K562 (cell line): ENCODE measurements at regions not wholly inside any gene's neighbourhood (a gene's known extent, or its start where the extent isn't known, plus 50 kb on each side); places are given as distances from the start of the nearest gene placed in this dataset.

Experiments
- ATAC-seq: fragments of 200-7000 bp; cut with Tn5 transposase; 3 replicates; pipeline ENCODE4 v1.9.1; 2020; ENCODE audit warnings: moderate library complexity
- BruUV-seq: library from RNA; stranded (reverse); fragments of 400-500 nt; replicated peaks from 2 replicates; lab custom pipeline; 2021; lab: Mats Ljungman, UMichigan
- CTCF ChIA-PET: fragments of 300-600 bp; formaldehyde crosslinking; extraction: SDS; loops from one replicate; lab custom pipeline; 2021; ENCODE audit warnings: low intra/inter-chr PET ratio; lab: Yijun Ruan, JAX
- POLR2A ChIA-PET: fragments of 300-600, 350-650 bp; sonication (Branson Sonifier 250); formaldehyde crosslinking; extraction: SDS; loops from one replicate; lab custom pipeline; 2021; ENCODE audit warnings: antibody characterized with exemption, inconsistent platforms; lab: Yijun Ruan, JAX
- DNase-seq, 4 experiments: peaks; one replicate each; pipeline versions ENCODE4 v3.0.0 to v3.0.0-alpha.2; 2011 to 2018; ENCODE audit warnings: low spot score in 3 of 4, mixed read lengths in 3 of 4; ENCODE audit errors: extremely low read depth in 1 of 4
- FAIRE-seq: peaks from 2 replicates; lab custom pipeline; 2011; peaks lifted over from hg19 to GRCh38; lab: Jason Lieb, UNC
- H2AFZ ChIP-seq: 2 replicates; pipeline ENCODE4 v1.6.0; 2011; ENCODE audit warnings: low read depth, low read length, control low read depth, inconsistent platforms
- H3K27ac ChIP-seq: fragments of 200-600 bp; 3 replicates; pipeline ENCODE4 v1.8.0; 2011; ENCODE audit warnings: low read depth, mild to moderate bottlenecking, control low read depth, inconsistent platforms, low read length, moderate library complexity, mixed read lengths; ENCODE audit errors: extremely low read depth
- H3K27me3 ChIP-seq, 2 experiments: fragments of 300-600 bp in 1 of 2; 2 replicates in 1 of 2; 3 replicates in 1 of 2; pipeline versions ENCODE4 v1.6.0 to v1.8.0; 2011; ENCODE audit warnings: inconsistent platforms in 2 of 2, low read length in 2 of 2, mild to moderate bottlenecking in 1 of 2, mixed read lengths in 1 of 2, moderate library complexity in 1 of 2; ENCODE audit not compliant: control insufficient read depth in 2 of 2, insufficient read depth in 2 of 2
- H3K36me3 ChIP-seq: fragments of 300-600 bp; 3 replicates; pipeline ENCODE4 v1.8.0; 2011; ENCODE audit warnings: mild to moderate bottlenecking, low read length, inconsistent platforms; ENCODE audit not compliant: control insufficient read depth, insufficient read depth
- H3K4me1 ChIP-seq, 2 experiments: fragments of 200-600 bp in 1 of 2; replicated peaks in 1 of 2; 2 replicates in 1 of 2; 3 replicates in 1 of 2; pipeline versions ENCODE4 v1.5.1 to v1.8.0; 2011; ENCODE audit warnings: inconsistent platforms in 2 of 2, low read length in 2 of 2, mild to moderate bottlenecking in 1 of 2, mixed read lengths in 1 of 2, moderate library complexity in 1 of 2; ENCODE audit not compliant: control insufficient read depth in 2 of 2, insufficient read depth in 2 of 2
- H3K4me2 ChIP-seq: 2 replicates; pipeline ENCODE4 v1.6.1; 2011; ENCODE audit warnings: low read length, control low read depth, inconsistent platforms, mixed read lengths; ENCODE audit not compliant: insufficient read depth
- H3K4me3 ChIP-seq: fragments of 200-600 bp; sonication (generic), shearing (Covaris generic); 2 replicates; pipeline ENCODE4 v1.5.1; 2016; ENCODE audit warnings: control low read depth, inconsistent platforms
- H3K79me2 ChIP-seq: fragments of 200-600 bp; 3 replicates; pipeline ENCODE4 v1.8.0; 2011; ENCODE audit warnings: low read length, inconsistent platforms; ENCODE audit not compliant: control insufficient read depth, insufficient read depth
- H3K9ac ChIP-seq, 2 experiments: 2 replicates each; pipeline versions ENCODE4 v1.6.0 to v1.6.1; 2011; ENCODE audit warnings: low read depth in 2 of 2, low read length in 2 of 2, control low read depth in 1 of 2, inconsistent platforms in 1 of 2, mild to moderate bottlenecking in 1 of 2, mixed read lengths in 1 of 2; ENCODE audit not compliant: insufficient read depth in 1 of 2
- H3K9me1 ChIP-seq: one replicate; pipeline ENCODE4 v1.6.0; 2011; ENCODE audit warnings: inconsistent platforms, mild to moderate bottlenecking, low read length, moderate library complexity; ENCODE audit not compliant: control insufficient read depth, insufficient read depth
- H3K9me3 ChIP-seq: replicated peaks from 2 replicates; pipeline ENCODE4 v1.5.1; 2011; ENCODE audit warnings: low read depth, low read length, inconsistent platforms; ENCODE audit not compliant: control insufficient read depth, insufficient read depth
- H4K20me1 ChIP-seq: replicated peaks from 2 replicates; pipeline ENCODE4 v1.6.1; 2011; ENCODE audit warnings: low read length, inconsistent platforms, mixed read lengths; ENCODE audit not compliant: control insufficient read depth, insufficient read depth
- CREM ChIP-seq: IDR thresholded peaks from 2 replicates; pipeline ENCODE4 v1.6.1; 2014; ENCODE audit warnings: antibody characterized with exemption, low read depth
- WGBS: fragments of 100-300 bp; shearing (Covaris generic); methylation state at CpG from one replicate; pipeline ENCODE4 v1.1.6; 2016; ENCODE audit warnings: low coverage, mixed read lengths; ENCODE audit not compliant: insufficient coverage; ENCODE audit errors: missing lambda C conversion rate; 5-methylcytosine and 5-hydroxymethylcytosine counted together
- in situ Hi-C: fragments of 300-500 bp; cut with MboI; formaldehyde crosslinking; loops from 4 replicates; pipeline ENCODE4 v1.15.0; 2018; ENCODE audit warnings: inconsistent platforms, mixed read lengths
- intact Hi-C: fragments of 100-400 bp; cut with micrococcal nuclease; formaldehyde crosslinking; loops from 2 replicates; pipeline ENCODE4 v1.14.2; 2022
- TF ChIP-seq, protein P1 (sequence below): sonication (generic); formaldehyde crosslinking; IDR thresholded peaks from 2 replicates; pipeline ENCODE4 v1.8.1; 2023; ENCODE audit warnings: mild to moderate bottlenecking, missing genetic modification reagents, moderate library complexity
- TF ChIP-seq, protein P2 (sequence below): fragments of 450-650 bp; IDR thresholded peaks from 2 replicates; pipeline ENCODE4 v1.6.1; 2016; ENCODE audit warnings: missing biosample characterization, missing genetic modification characterization

DNA sequence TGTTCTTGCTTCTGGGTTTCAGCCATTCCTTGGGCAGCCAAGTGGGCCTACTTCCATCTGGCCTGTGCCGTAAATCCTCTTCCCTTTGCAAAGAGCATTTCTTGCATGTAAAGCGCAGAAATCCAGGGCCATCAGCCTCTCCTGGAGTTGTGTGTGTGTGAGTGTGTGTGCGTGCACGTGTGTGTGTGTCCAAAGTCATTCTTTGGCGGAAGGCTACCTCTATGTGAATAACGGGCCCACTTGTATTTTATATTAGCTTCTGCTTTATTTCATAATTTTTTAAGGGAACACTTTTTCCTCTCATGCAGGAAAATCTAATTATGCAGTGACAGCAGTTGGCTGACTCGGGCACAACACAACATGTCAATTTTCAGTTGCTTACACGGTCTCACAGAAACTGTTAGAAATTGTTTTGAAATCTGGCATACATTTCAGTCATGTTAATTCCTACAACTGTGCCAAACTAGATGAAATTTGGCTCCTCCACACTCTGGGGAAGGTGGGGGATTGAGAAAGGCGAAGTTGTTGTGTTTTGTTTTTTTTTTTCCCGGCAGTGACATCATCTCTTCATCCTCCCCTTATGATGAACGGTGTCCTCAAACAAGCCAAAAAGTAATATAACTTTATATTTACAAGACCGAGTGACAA lies 223.7 kb upstream of the TSHZ2 start:
- no peak for FAIRE-seq
- no peaks in the 10 kb centered on the region for H3K9me3 ChIP-seq
- no peak overlapping the region for H3K4me3 ChIP-seq
- in situ Hi-C loops (no loop called here), intact Hi-C loops (no loop called here)
- BruUV-seq = no TSS peak
- ChIA-PET CTCF (no interaction called here), POLR2A (interaction anchor here (0.6 kb wide), 1 partner anchor 14 kb away, joined by 3 read pairs; no protein-coding TSS in a partner anchor)
- H3K4me2 ChIP-seq = no peak overlapping the region
- no peak overlapping the region for H3K27ac ChIP-seq
- ATAC-seq = no peak
- H3K9ac ChIP-seq = no peak overlapping the region
- TF ChIP-seq, protein P1, sequence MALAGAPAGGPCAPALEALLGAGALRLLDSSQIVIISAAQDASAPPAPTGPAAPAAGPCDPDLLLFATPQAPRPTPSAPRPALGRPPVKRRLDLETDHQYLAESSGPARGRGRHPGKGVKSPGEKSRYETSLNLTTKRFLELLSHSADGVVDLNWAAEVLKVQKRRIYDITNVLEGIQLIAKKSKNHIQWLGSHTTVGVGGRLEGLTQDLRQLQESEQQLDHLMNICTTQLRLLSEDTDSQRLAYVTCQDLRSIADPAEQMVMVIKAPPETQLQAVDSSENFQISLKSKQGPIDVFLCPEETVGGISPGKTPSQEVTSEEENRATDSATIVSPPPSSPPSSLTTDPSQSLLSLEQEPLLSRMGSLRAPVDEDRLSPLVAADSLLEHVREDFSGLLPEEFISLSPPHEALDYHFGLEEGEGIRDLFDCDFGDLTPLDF (CRISPR knock-in tag) = no peak
- TF ChIP-seq CREM = no peak
- TF ChIP-seq, protein P2, sequence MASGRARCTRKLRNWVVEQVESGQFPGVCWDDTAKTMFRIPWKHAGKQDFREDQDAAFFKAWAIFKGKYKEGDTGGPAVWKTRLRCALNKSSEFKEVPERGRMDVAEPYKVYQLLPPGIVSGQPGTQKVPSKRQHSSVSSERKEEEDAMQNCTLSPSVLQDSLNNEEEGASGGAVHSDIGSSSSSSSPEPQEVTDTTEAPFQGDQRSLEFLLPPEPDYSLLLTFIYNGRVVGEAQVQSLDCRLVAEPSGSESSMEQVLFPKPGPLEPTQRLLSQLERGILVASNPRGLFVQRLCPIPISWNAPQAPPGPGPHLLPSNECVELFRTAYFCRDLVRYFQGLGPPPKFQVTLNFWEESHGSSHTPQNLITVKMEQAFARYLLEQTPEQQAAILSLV (tag) = no peak
- H3K4me1 ChIP-seq = no peaks in the 10 kb centered on the region
- H3K79me2 ChIP-seq = no peaks in the 10 kb centered on the region
- no peaks in the 10 kb centered on the region for H3K9me1 ChIP-seq
- 3% methylated on average over 12 of the region's 12 CpGs for WGBS
- H4K20me1 ChIP-seq = no peaks in the 10 kb centered on the region
- no peak overlapping the region for H2AFZ ChIP-seq
- no peaks in the 10 kb centered on the region for H3K36me3 ChIP-seq
- no peaks in the 10 kb centered on the region for H3K27me3 ChIP-seq
- DNase-seq = no peak
